ENCODE measurements at regions not wholly inside any gene's neighbourhood (a gene's known extent, or its start where the extent isn't known, plus 50 kb on each side); places are given as distances from the start of the nearest gene placed in this dataset.

GRCh38 chr6:113495521-113495920 lies 361.6 kb upstream of the MARCKS start:
- Mint-ChIP-seq H3K27me3 (no peaks in the 10 kb centered on the region), H3K9me3 (ENCODE audit: low read depth) (no peaks in the 10 kb centered on the region), H3K36me3 (no peaks in the 10 kb centered on the region), H3K4me3 (no peak overlapping the region), H3K27ac (no peak overlapping the region), H3K4me1 (no peaks in the 10 kb centered on the region)
- DNase-seq, result no peak
- no peak for ATAC-seq
- CTCF ChIA-PET, result no interaction called here

- H3K4me3 Mint-ChIP-seq, result no peak overlapping the region
- no peak for ATAC-seq
- no peak overlapping the region for H3K27ac Mint-ChIP-seq
- no peak for DNase-seq
- CTCF ChIA-PET, result no interaction called here
- H3K9me3 Mint-ChIP-seq (ENCODE audit: low read depth), result no peaks in the 10 kb centered on the region
- no peaks in the 10 kb centered on the region for H3K4me1 Mint-ChIP-seq
- no peaks in the 10 kb centered on the region for H3K36me3 Mint-ChIP-seq
- no peaks in the 10 kb centered on the region for H3K27me3 Mint-ChIP-seq
These were observed 361.0 kb upstream of the MARCKS start for GRCh38 chr6:113496166-113496565.

GRCh38 chr6:113500221-113500620 lies 356.9 kb upstream of the MARCKS start:
- H3K27ac Mint-ChIP-seq, result no peak overlapping the region
- CTCF ChIA-PET, result no interaction called here
- H3K27me3 Mint-ChIP-seq, result no peaks in the 10 kb centered on the region
- no peaks in the 10 kb centered on the region for H3K4me1 Mint-ChIP-seq
- DNase-seq (no peak), ATAC-seq (no peak)
- H3K36me3 Mint-ChIP-seq, result no peaks in the 10 kb centered on the region
- H3K4me3 Mint-ChIP-seq, result no peak overlapping the region
- no peaks in the 10 kb centered on the region for H3K9me3 Mint-ChIP-seq (ENCODE audit: low read depth)

- H3K4me3 Mint-ChIP-seq, result no peak overlapping the region
- no peak overlapping the region for H3K27ac Mint-ChIP-seq
- no peaks in the 10 kb centered on the region for H3K4me1 Mint-ChIP-seq
- H3K36me3 Mint-ChIP-seq, result no peaks in the 10 kb centered on the region
- ATAC-seq (no peak), DNase-seq (no peak)
- no peaks in the 10 kb centered on the region for H3K9me3 Mint-ChIP-seq (ENCODE audit: low read depth)
- CTCF ChIA-PET, result no interaction called here
- H3K27me3 Mint-ChIP-seq, result no peaks in the 10 kb centered on the region
These were observed 352.0 kb upstream of the MARCKS start for GRCh38 chr6:113505084-113505699.

GRCh38 chr6:113508249-113508648 lies 348.9 kb upstream of the MARCKS start:
- Mint-ChIP-seq H3K4me1 (no peaks in the 10 kb centered on the region), H3K27me3 (no peaks in the 10 kb centered on the region), H3K27ac (no peak overlapping the region), H3K36me3 (no peaks in the 10 kb centered on the region), H3K4me3 (no peak overlapping the region), H3K9me3 (ENCODE audit: low read depth) (no peaks in the 10 kb centered on the region)
- CTCF ChIA-PET, result no interaction called here
- DNase-seq, result no peak
- ATAC-seq, result no peak

GRCh38 chr6:113511100-113511499 lies 346.0 kb upstream of the MARCKS start:
- DNase-seq, result no peak

GRCh38 chr6:113512576-113512975 lies 344.6 kb upstream of the MARCKS start:
- H3K4me1 Mint-ChIP-seq, result no peaks in the 10 kb centered on the region
- CTCF ChIA-PET, result no interaction called here
- DNase-seq (no peak), ATAC-seq (no peak)
- no peak overlapping the region for H3K4me3 Mint-ChIP-seq
- no peaks in the 10 kb centered on the region for H3K36me3 Mint-ChIP-seq
- no peak overlapping the region for H3K27ac Mint-ChIP-seq
- H3K9me3 Mint-ChIP-seq (ENCODE audit: low read depth), result peaks cover 3% of the 10 kb centered on the region
- H3K27me3 Mint-ChIP-seq, result no peaks in the 10 kb centered on the region

More at GRCh38 chr6:113511100-113511499, 346.0 kb upstream of the MARCKS start:
- no peak for ATAC-seq
- Mint-ChIP-seq H3K36me3 (no peaks in the 10 kb centered on the region), H3K27me3 (no peaks in the 10 kb centered on the region), H3K9me3 (ENCODE audit: low read depth) (peaks cover 3% of the 10 kb centered on the region), H3K4me3 (no peak overlapping the region), H3K4me1 (no peaks in the 10 kb centered on the region), H3K27ac (no peak overlapping the region)
- CTCF ChIA-PET, result no interaction called here

GRCh38 chr6:113513086-113513485 lies 344.1 kb upstream of the MARCKS start:
- CTCF ChIA-PET, result no interaction called here
- no peak overlapping the region for H3K4me3 Mint-ChIP-seq
- ATAC-seq (no peak), DNase-seq (no peak)
- peaks cover 3% of the 10 kb centered on the region for H3K9me3 Mint-ChIP-seq (ENCODE audit: low read depth)
- no peaks in the 10 kb centered on the region for H3K4me1 Mint-ChIP-seq
- H3K27me3 Mint-ChIP-seq, result no peaks in the 10 kb centered on the region
- no peak overlapping the region for H3K27ac Mint-ChIP-seq
- H3K36me3 Mint-ChIP-seq, result no peaks in the 10 kb centered on the region

GRCh38 chr6:113522376-113522775 lies 334.8 kb upstream of the MARCKS start:
- H3K9me3 Mint-ChIP-seq (ENCODE audit: low read depth), result no peaks in the 10 kb centered on the region
- DNase-seq (no peak), ATAC-seq (no peak)
- H3K4me3 Mint-ChIP-seq, result no peak overlapping the region
- H3K27ac Mint-ChIP-seq, result no peak overlapping the region
- CTCF ChIA-PET, result no interaction called here
- no peaks in the 10 kb centered on the region for H3K4me1 Mint-ChIP-seq
- no peaks in the 10 kb centered on the region for H3K27me3 Mint-ChIP-seq
- H3K36me3 Mint-ChIP-seq, result no peaks in the 10 kb centered on the region

GRCh38 chr6:113524826-113525225 lies 332.3 kb upstream of the MARCKS start:
- no peaks in the 10 kb centered on the region for H3K36me3 Mint-ChIP-seq
- H3K27me3 Mint-ChIP-seq, result no peaks in the 10 kb centered on the region
- CTCF ChIA-PET, result no interaction called here
- ATAC-seq, result no peak
- H3K27ac Mint-ChIP-seq, result no peak overlapping the region
- H3K4me3 Mint-ChIP-seq, result no peak overlapping the region
- H3K4me1 Mint-ChIP-seq, result no peaks in the 10 kb centered on the region
- DNase-seq, result no peak
- H3K9me3 Mint-ChIP-seq (ENCODE audit: low read depth), result no peaks in the 10 kb centered on the region

GRCh38 chr6:113526553-113526952 lies 330.6 kb upstream of the MARCKS start:
- Mint-ChIP-seq H3K4me3 (no peak overlapping the region), H3K9me3 (ENCODE audit: low read depth) (no peaks in the 10 kb centered on the region), H3K4me1 (no peaks in the 10 kb centered on the region), H3K27ac (no peak overlapping the region), H3K36me3 (no peaks in the 10 kb centered on the region), H3K27me3 (no peaks in the 10 kb centered on the region)
- CTCF ChIA-PET, result no interaction called here
- ATAC-seq (no peak), DNase-seq (no peak)

GRCh38 chr6:113526995-113527394 lies 330.1 kb upstream of the MARCKS start:
- Mint-ChIP-seq H3K27me3 (no peaks in the 10 kb centered on the region), H3K36me3 (no peaks in the 10 kb centered on the region), H3K4me1 (no peaks in the 10 kb centered on the region), H3K4me3 (no peak overlapping the region), H3K27ac (no peak overlapping the region), H3K9me3 (ENCODE audit: low read depth) (no peaks in the 10 kb centered on the region)
- CTCF ChIA-PET, result no interaction called here
- no peak for ATAC-seq
- DNase-seq, result no peak

GRCh38 chr6:113528111-113528510 lies 329.0 kb upstream of the MARCKS start:
- Mint-ChIP-seq H3K27ac (no peak overlapping the region), H3K27me3 (no peaks in the 10 kb centered on the region), H3K9me3 (ENCODE audit: low read depth) (no peaks in the 10 kb centered on the region), H3K36me3 (no peaks in the 10 kb centered on the region), H3K4me3 (no peak overlapping the region), H3K4me1 (no peaks in the 10 kb centered on the region)
- CTCF ChIA-PET, result no interaction called here
- DNase-seq, result no peak
- ATAC-seq, result no peak

GRCh38 chr6:113529196-113529595 lies 327.9 kb upstream of the MARCKS start:
- ATAC-seq (no peak), DNase-seq (no peak)
- CTCF ChIA-PET, result no interaction called here
- Mint-ChIP-seq H3K27me3 (no peaks in the 10 kb centered on the region), H3K36me3 (no peaks in the 10 kb centered on the region), H3K4me1 (no peaks in the 10 kb centered on the region), H3K4me3 (no peak overlapping the region), H3K27ac (no peak overlapping the region), H3K9me3 (ENCODE audit: low read depth) (no peaks in the 10 kb centered on the region)

- CTCF ChIA-PET, result no interaction called here
- no peak for ATAC-seq
- H3K9me3 Mint-ChIP-seq (ENCODE audit: low read depth), result no peaks in the 10 kb centered on the region
- H3K4me3 Mint-ChIP-seq, result no peak overlapping the region
- no peaks in the 10 kb centered on the region for H3K27me3 Mint-ChIP-seq
- no peak for DNase-seq
- H3K4me1 Mint-ChIP-seq, result no peaks in the 10 kb centered on the region
- no peaks in the 10 kb centered on the region for H3K36me3 Mint-ChIP-seq
- no peak overlapping the region for H3K27ac Mint-ChIP-seq
These were observed 327.3 kb upstream of the MARCKS start for GRCh38 chr6:113529879-113530278.
